ENCODE measurements at regions not wholly inside any gene's neighbourhood (a gene's known extent, or its start where the extent isn't known, plus 50 kb on each side); places are given as distances from the start of the nearest gene placed in this dataset.
"Not testable (repeated sequence)": the region's sequence is repeated elsewhere in the genome, so short reads cannot be mapped to it uniquely, and the experiment has no call there.

DNA sequence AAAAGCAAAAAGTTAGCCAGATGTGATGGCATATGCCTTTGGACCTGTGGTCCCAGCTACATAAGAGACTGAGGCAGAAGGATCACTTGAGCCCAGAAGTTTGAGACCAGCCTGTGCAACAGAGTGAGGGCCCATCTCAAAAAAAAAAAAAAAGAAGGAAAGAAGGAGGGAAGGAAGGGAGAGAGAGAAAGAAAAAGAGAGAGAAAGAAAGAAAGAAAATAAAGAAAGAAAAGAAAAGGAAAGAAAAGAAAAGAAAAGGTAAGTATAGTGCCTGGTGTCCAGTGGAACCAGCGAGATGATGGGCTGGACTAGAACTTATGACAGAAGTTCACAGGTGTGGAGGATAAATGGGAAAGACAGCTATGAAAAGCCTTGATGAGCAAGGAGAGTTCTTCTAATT, 100.9 kb downstream of the QRSL1 start:
- no peak overlapping the region for H3K27ac Mint-ChIP-seq
- POLR2A ChIA-PET, result no interaction called here

DNA sequence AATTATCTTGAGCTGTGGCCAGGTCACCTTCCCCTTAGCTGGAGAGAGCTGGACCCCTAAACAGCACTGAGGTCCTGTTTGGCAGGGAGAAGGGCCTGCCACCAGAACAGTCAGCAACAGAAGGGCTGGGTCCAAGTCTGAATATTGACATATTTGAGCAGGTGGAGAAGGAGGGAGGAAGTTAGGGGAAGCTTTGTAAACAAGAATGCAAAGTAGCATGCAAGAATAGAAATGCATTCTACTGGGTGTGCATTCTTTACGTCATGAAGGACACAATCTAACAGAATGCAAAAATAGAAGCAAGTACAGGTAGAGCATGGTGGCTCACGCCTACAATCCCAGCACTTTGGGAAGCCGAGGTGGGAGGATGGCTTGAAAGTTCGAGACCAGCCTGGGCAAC, 100.5 kb downstream of the QRSL1 start:
- DNase-seq, result no peak
- ChIA-PET CTCF (no interaction called here), POLR2A (no interaction called here)
- Mint-ChIP-seq H3K36me3 (ENCODE audit: low read depth) (no peaks in the 10 kb centered on the region), H3K4me3 (no peak overlapping the region), H3K4me1 (no peaks in the 10 kb centered on the region), H3K9me3 (no peaks in the 10 kb centered on the region), H3K27ac (no peak overlapping the region), H3K27me3 (peaks cover 17% of the 10 kb centered on the region)

More for the DNA sequence above, 100.9 kb downstream of the QRSL1 start:
- Mint-ChIP-seq H3K36me3 (ENCODE audit: low read depth) (no peaks in the 10 kb centered on the region), H3K27me3 (peaks cover 17% of the 10 kb centered on the region), H3K4me3 (no peak overlapping the region), H3K9me3 (no peaks in the 10 kb centered on the region), H3K4me1 (no peaks in the 10 kb centered on the region)
- no peak for DNase-seq
- CTCF ChIA-PET, result no interaction called here

DNA sequence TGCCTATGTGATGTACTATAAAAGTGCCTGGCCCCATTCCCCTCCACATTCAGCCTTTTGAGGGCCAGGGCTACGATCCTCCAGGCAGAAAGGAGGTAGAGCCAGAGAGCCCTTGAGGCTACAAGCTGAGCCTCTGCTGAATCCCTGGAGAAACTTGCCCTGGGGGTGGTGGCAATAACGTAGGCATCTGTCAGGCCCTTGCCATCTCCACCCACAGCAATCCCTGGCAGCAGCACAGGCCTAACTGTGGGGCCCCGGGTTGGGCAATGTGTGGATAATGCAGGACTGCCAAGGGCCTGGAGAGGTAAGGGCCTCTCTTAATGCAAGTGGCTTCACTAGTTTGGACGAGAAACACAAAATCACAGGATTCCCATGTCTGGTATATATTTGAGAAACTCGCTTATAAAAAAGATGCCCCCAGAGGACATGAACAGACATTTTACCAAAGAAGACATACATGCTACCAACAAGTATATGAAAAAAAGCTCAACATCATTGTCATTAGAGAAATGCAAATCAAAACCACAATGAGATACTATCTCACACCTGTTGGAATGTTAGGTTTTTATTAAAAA, 99.0 kb downstream of the QRSL1 start:
- no peaks in the 10 kb centered on the region for H3K9me3 Mint-ChIP-seq
- ChIA-PET POLR2A (no interaction called here), CTCF (no interaction called here)
- H3K36me3 Mint-ChIP-seq (ENCODE audit: low read depth), result no peaks in the 10 kb centered on the region
- H3K27me3 Mint-ChIP-seq, result peaks cover 15% of the 10 kb centered on the region
- no peaks in the 10 kb centered on the region for H3K4me1 Mint-ChIP-seq
- H3K4me3 Mint-ChIP-seq, result no peak overlapping the region
- no peak overlapping the region for H3K27ac Mint-ChIP-seq
- no peak for DNase-seq

DNA sequence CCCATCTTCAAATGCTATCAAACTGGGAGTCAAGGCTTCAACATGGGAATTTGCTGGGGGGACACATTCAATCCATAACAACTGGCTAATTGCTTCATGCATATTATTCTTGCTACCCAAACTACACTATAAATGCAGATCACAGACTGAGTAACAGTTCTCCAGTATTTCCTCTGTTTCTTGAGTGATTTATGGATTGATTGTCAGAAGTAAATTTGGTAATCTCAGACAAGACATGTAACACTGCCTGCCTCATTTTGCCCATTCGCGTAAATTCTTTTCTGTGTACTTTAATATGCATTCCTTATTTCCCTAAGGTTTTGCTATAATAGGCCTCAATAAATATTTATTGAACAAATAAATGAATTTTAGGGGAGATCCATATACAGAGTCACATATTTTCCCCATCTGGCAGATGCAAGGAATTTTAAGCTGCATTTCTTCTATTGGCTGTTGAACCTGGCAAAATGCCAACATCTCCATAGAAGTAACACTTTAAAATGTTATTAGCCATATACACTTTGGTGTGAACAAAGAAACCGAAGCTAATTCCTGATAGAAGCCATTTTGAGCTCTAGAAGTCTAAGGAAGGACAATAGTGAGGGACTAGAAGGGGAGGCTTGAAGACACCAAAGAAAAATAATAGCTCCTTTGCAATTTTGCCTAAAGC, 98.2 kb downstream of the QRSL1 start:
- H3K4me3 Mint-ChIP-seq, result no peak overlapping the region
- H3K27me3 Mint-ChIP-seq, result peaks cover 13% of the 10 kb centered on the region
- ChIA-PET POLR2A (no interaction called here), CTCF (no interaction called here)
- H3K4me1 Mint-ChIP-seq, result no peaks in the 10 kb centered on the region
- no peaks in the 10 kb centered on the region for H3K9me3 Mint-ChIP-seq
- no peak for DNase-seq
- no peak overlapping the region for H3K27ac Mint-ChIP-seq
- no peaks in the 10 kb centered on the region for H3K36me3 Mint-ChIP-seq (ENCODE audit: low read depth)

DNA sequence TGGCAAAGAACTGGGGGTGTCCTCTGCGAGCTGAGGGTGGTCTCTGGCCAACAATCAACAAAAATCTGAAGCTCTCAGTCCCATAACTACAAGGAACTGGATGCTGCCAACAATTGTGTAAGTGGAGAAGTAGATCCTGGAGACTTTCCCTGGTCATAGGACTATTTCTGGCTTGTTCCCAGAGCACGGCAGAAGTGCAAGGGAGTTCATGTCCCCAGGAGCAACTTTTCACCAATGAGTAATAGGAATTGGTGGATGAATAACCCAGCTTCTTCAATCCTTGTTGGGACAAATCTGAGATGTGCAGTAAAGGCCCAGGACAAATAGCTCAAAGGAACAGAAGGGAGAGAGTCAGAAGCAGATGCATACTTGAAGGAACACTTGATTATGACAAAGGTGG, 95.5 kb downstream of the QRSL1 start:
- Mint-ChIP-seq H3K27ac (no peak overlapping the region), H3K27me3 (peaks cover 4% of the 10 kb centered on the region), H3K9me3 (no peaks in the 10 kb centered on the region), H3K4me3 (no peak overlapping the region), H3K36me3 (ENCODE audit: low read depth) (no peaks in the 10 kb centered on the region), H3K4me1 (no peaks in the 10 kb centered on the region)
- no peak for DNase-seq
- CTCF ChIA-PET, result no interaction called here
- POLR2A ChIA-PET, result no interaction called here

DNA sequence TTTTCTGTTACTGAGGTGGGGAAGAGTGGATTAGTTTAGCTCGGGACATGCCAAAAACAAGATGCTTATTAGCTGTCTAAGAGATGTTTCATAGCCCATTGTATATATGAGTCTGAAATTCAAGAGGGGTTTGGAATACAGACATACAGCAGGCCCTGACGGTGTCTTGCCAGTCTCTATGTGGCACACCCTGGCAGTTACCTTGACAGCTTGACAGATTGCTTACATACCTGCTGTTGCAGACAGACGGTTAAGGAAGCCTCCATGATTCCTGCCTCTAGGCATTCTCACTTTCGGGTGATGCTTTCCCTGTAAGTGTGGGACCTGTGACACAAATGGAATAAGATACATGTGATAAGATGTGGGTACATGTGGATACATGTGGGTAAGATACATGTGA, 95.0 kb downstream of the QRSL1 start:
- Mint-ChIP-seq H3K4me3 (no peak overlapping the region), H3K27me3 (peaks cover 4% of the 10 kb centered on the region), H3K27ac (no peak overlapping the region), H3K4me1 (no peaks in the 10 kb centered on the region), H3K36me3 (ENCODE audit: low read depth) (no peaks in the 10 kb centered on the region), H3K9me3 (no peaks in the 10 kb centered on the region)
- DNase-seq, result no peak
- ChIA-PET CTCF (no interaction called here), POLR2A (no interaction called here)

DNA sequence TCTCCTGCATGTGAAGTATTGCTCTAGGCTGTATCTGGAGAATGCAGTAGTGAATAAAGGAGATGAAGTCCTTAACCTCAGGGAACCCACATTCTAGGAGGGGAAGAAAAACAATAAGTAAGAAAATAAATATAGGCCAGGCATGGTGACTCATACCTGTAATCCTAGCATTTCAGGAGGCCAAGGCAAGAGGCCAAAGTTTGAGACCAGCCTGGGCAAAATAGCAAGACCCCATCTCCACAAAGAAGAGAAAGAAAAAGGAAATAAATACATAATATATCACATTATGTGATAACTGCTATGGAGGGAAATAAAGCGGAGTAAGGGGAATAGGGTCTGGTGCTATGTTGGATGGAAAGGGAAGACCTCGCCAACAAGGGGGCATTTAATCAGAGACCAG, 94.0 kb downstream of the QRSL1 start:
- POLR2A ChIA-PET; H3K27me3 Mint-ChIP-seq; DNase-seq; CTCF ChIA-PET; H3K9me3 Mint-ChIP-seq; H3K27ac Mint-ChIP-seq; H3K4me3 Mint-ChIP-seq; H3K4me1 Mint-ChIP-seq; H3K36me3 Mint-ChIP-seq (ENCODE audit: low read depth): not testable (repeated sequence)

DNA sequence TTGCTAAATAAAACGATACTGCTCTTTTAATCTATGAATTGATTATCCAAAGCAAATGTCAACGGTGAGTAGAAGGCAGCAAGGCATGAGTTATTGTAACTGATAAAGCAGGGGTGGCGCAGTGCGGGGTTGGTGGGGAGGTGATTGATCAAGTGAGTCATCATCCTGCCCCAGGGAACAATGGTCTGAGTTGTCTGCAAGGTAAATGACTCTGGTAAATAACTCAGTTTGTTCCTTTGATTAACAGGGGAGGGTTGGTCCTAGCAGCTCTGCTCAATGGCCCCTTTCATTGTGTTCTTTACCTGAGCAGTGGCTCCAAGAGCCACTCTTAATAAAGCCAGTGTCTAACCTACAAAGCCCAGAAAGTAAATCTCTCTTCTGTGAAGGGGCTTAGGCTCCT, 91.8 kb downstream of the QRSL1 start:
- H3K4me3 Mint-ChIP-seq; DNase-seq; H3K27me3 Mint-ChIP-seq; CTCF ChIA-PET; POLR2A ChIA-PET; H3K4me1 Mint-ChIP-seq; H3K36me3 Mint-ChIP-seq (ENCODE audit: low read depth); H3K9me3 Mint-ChIP-seq; H3K27ac Mint-ChIP-seq: not testable (repeated sequence)
